ENCODE measurements at regions not wholly inside any gene's neighbourhood (a gene's known extent, or its start where the extent isn't known, plus 50 kb on each side); places are given as distances from the start of the nearest gene placed in this dataset.

DNA sequence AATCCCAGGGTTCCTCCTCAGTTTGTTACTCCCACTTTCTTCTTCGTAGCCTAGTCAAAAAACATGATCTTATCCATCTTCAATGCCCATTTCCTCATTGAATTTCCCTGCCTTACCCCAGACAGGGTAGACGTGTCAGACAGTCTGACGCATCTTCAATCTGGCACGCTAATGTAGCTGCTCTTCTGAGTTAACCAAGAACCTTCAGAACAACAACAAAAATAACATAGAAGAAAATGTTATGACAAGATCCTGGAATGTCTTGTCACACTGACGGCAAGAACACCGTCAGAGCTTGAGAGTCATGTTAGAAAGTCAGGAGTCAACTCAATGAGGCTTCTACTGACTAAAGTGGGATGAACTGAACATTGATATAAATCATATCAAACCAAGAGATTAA lies 122.7 kb upstream of the SPDL1 start:
- H3K9ac ChIP-seq (ENCODE audit: low read length): no peak overlapping the region
- H2AFZ ChIP-seq (ENCODE audit: insufficient read depth, low read depth, low read length, poor library complexity, severe bottlenecking): no peak overlapping the region
- Mint-ChIP-seq H3K9me3 (ENCODE audit: insufficient read depth) (no peaks in the 10 kb centered on the region), H3K27ac (no peak overlapping the region), H3K4me1 (no peaks in the 10 kb centered on the region), H3K27me3 (peaks cover 26% of the 10 kb centered on the region), H3K4me3 (no peak overlapping the region)
- H3K9me3 ChIP-seq (ENCODE audit: control extremely low read depth in 1 of 3, control insufficient read depth in 2 of 3, insufficient read depth in 1 of 3, low read length in 2 of 3): no peaks in the 10 kb centered on the region
- 53% methylated on average over 1 of the region's 6 CpGs for WGBS (ENCODE audit: insufficient coverage)
- no peaks in the 10 kb centered on the region for H4K20me1 ChIP-seq (ENCODE audit: control insufficient read depth, insufficient read depth, low read length, poor library complexity, severe bottlenecking)
- ChIA-PET CTCF (no interaction called here), POLR2A (no interaction called here)
- H3K27me3 ChIP-seq (replicated peaks in 1 of 4; ENCODE audit: control extremely low read depth in 1 of 4, control insufficient read depth in 3 of 4, insufficient read depth in 4 of 4, low read length in 3 of 4): no peaks in the 10 kb centered on the region
- ATAC-seq (ENCODE audit: low read depth) (no peak), DNase-seq (no peak)
- TF ChIP-seq, protein P1, sequence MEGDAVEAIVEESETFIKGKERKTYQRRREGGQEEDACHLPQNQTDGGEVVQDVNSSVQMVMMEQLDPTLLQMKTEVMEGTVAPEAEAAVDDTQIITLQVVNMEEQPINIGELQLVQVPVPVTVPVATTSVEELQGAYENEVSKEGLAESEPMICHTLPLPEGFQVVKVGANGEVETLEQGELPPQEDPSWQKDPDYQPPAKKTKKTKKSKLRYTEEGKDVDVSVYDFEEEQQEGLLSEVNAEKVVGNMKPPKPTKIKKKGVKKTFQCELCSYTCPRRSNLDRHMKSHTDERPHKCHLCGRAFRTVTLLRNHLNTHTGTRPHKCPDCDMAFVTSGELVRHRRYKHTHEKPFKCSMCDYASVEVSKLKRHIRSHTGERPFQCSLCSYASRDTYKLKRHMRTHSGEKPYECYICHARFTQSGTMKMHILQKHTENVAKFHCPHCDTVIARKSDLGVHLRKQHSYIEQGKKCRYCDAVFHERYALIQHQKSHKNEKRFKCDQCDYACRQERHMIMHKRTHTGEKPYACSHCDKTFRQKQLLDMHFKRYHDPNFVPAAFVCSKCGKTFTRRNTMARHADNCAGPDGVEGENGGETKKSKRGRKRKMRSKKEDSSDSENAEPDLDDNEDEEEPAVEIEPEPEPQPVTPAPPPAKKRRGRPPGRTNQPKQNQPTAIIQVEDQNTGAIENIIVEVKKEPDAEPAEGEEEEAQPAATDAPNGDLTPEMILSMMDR (IDR thresholded peaks at IDR 0.05): no peak
- no peak for TF ChIP-seq EZH2 (IDR thresholded peaks at IDR 0.05; ENCODE audit: borderline replicate concordance, insufficient read depth, low read depth, low read length, poor library complexity, severe bottlenecking)
- H3K4me3 ChIP-seq (ENCODE audit: control extremely low read depth in 1 of 5, extremely low read depth in 1 of 5, insufficient read depth in 1 of 5, low read depth in 2 of 5, low read length in 4 of 5): no peak overlapping the region
- no peak overlapping the region for H3K4me2 ChIP-seq (replicated peaks; ENCODE audit: low read depth, low read length, poor library complexity, severe bottlenecking)
- H3K27ac ChIP-seq (ENCODE audit: low read length in 2 of 2): no peak overlapping the region
- intact Hi-C loops (cut with micrococcal nuclease): no loop called here
- H3K36me3 ChIP-seq (replicated peaks in 1 of 2; ENCODE audit: control extremely low read depth in 1 of 2, control insufficient read depth in 1 of 2, extremely low read depth in 1 of 2, insufficient read depth in 2 of 2, low read length in 1 of 2): no peaks in the 10 kb centered on the region
- no peaks in the 10 kb centered on the region for H3K4me1 ChIP-seq (ENCODE audit: control insufficient read depth in 2 of 2, insufficient read depth in 2 of 2, low read length in 2 of 2)
- H3K79me2 ChIP-seq (ENCODE audit: control insufficient read depth, insufficient read depth, low read length): no peaks in the 10 kb centered on the region

DNA sequence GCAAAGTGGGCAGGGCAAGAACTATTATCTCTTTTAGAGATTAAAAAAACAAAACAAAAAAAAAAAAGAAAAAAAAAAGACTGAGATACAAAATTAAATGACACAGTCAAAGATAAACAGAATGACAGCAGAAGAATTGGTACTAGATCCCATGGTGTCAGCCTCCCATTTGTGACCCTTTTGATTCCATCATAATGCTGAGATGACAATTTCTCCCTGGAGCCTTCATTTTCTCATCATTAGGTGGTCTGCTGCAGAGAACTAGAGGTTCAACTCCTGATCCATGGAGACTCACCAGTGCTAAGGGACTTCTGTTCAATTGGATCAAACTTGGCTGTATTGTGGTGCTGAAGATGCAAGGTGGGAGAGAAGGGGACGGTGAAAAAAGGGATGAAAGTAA lies 123.5 kb upstream of the SPDL1 start:
- H3K4me3 ChIP-seq (ENCODE audit: control extremely low read depth in 1 of 5, extremely low read depth in 1 of 5, insufficient read depth in 1 of 5, low read depth in 2 of 5, low read length in 4 of 5): no peak overlapping the region
- Mint-ChIP-seq H3K4me1 (no peaks in the 10 kb centered on the region), H3K27me3 (peaks cover 26% of the 10 kb centered on the region), H3K27ac (no peak overlapping the region), H3K4me3 (no peak overlapping the region), H3K9me3 (ENCODE audit: insufficient read depth) (no peaks in the 10 kb centered on the region)
- H3K27me3 ChIP-seq (replicated peaks in 1 of 4; ENCODE audit: control extremely low read depth in 1 of 4, control insufficient read depth in 3 of 4, insufficient read depth in 4 of 4, low read length in 3 of 4): no peaks in the 10 kb centered on the region
- no peaks in the 10 kb centered on the region for H3K9me3 ChIP-seq (ENCODE audit: control extremely low read depth in 1 of 3, control insufficient read depth in 2 of 3, insufficient read depth in 1 of 3, low read length in 2 of 3)
- ChIA-PET POLR2A (no interaction called here), CTCF (no interaction called here)
- no peaks in the 10 kb centered on the region for H3K4me1 ChIP-seq (ENCODE audit: control insufficient read depth in 2 of 2, insufficient read depth in 2 of 2, low read length in 2 of 2)
- no peak overlapping the region for H3K27ac ChIP-seq (ENCODE audit: low read length in 2 of 2)
- H3K36me3 ChIP-seq (replicated peaks in 1 of 2; ENCODE audit: control extremely low read depth in 1 of 2, control insufficient read depth in 1 of 2, extremely low read depth in 1 of 2, insufficient read depth in 2 of 2, low read length in 1 of 2): no peaks in the 10 kb centered on the region
- WGBS (ENCODE audit: insufficient coverage): 69% methylated on average over 1 of the region's 1 CpG
- DNase-seq: no peak
- H2AFZ ChIP-seq (ENCODE audit: insufficient read depth, low read depth, low read length, poor library complexity, severe bottlenecking): no peak overlapping the region
- intact Hi-C loops (cut with micrococcal nuclease): no loop called here
- no peak for TF ChIP-seq EZH2 (IDR thresholded peaks at IDR 0.05; ENCODE audit: borderline replicate concordance, insufficient read depth, low read depth, low read length, poor library complexity, severe bottlenecking)
- TF ChIP-seq, protein P1 (IDR thresholded peaks at IDR 0.05): no peak
- no peak overlapping the region for H3K4me2 ChIP-seq (replicated peaks; ENCODE audit: low read depth, low read length, poor library complexity, severe bottlenecking)
- no peaks in the 10 kb centered on the region for H3K79me2 ChIP-seq (ENCODE audit: control insufficient read depth, insufficient read depth, low read length)
- no peak for ATAC-seq (ENCODE audit: low read depth)
- H4K20me1 ChIP-seq (ENCODE audit: control insufficient read depth, insufficient read depth, low read length, poor library complexity, severe bottlenecking): no peaks in the 10 kb centered on the region
- no peak overlapping the region for H3K9ac ChIP-seq (ENCODE audit: low read length)

All from B cell (primary cell).